ENCODE measurements at regions not wholly inside any gene's neighbourhood (a gene's known extent, or its start where the extent isn't known, plus 50 kb on each side); places are given as distances from the start of the nearest gene placed in this dataset.

DNA sequence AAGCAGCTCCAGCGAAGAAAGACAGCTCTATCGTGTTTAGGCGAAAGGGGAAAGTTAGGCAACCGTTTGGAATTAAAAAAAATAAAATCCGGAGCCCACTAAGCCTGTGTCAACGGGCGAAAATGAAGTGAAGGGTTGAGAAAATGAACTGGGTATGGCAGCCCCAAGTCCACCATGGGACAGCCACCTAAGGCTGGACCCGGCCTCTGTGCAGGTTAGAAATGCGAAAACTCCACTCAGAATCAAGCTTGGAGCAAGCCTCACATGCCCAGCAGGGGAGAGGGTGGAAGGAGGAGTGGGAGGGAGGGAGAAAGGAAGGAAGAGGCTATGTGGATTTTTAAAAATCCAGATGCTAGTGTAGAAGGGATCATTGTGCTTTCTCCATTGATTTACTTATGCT lies 101.2 kb downstream of the IRS2 start:
- H3K9me3 ChIP-seq (ENCODE audit: control insufficient read depth, low read length), result no peaks in the 10 kb centered on the region
- H3K27ac ChIP-seq (ENCODE audit: insufficient read depth, low read depth, low read length, poor library complexity, severe bottlenecking), result no peak overlapping the region
- H3K4me1 ChIP-seq (ENCODE audit: control insufficient read depth, insufficient read depth, low read length), result peaks cover 6% of the 10 kb centered on the region
- no peaks in the 10 kb centered on the region for H3K27me3 ChIP-seq (ENCODE audit: control insufficient read depth, insufficient read depth, low read length, poor library complexity, severe bottlenecking)
- WGBS, 2 experiments, result 88 to 89% methylated on average over 9 of the region's 9 CpGs
- no peaks in the 10 kb centered on the region for H3K36me3 ChIP-seq (ENCODE audit: control insufficient read depth, insufficient read depth, low read length)
- H3K4me3 ChIP-seq (ENCODE audit: insufficient read depth, low read depth, low read length), result no peak overlapping the region

DNA sequence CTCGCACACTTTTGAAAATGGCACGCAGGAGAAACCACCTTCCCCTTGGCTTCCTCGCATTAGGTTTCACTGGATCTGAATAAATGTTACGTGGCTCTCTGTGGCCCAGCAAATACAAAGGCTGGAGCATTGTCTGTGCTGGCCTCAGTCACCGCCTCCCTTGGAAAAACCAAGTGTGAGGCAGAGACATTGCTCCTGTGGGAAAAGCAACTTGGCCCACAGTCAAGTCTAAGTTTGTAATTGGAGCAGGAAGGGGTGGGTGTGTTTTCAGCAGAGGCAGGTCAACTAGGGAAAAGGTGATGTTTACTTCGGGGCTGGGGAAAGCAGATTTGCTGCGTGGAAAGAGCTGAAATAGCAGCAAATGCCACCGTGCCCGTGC lies 101.6 kb downstream of the IRS2 start:
- Histone ChIP-seq H3K4me3 (ENCODE audit: insufficient read depth, low read depth, low read length) (no peak overlapping the region), H3K27me3 (ENCODE audit: control insufficient read depth, insufficient read depth, low read length, poor library complexity, severe bottlenecking) (no peaks in the 10 kb centered on the region), H3K9me3 (ENCODE audit: control insufficient read depth, low read length) (no peaks in the 10 kb centered on the region), H3K27ac (ENCODE audit: insufficient read depth, low read depth, low read length, poor library complexity, severe bottlenecking) (no peak overlapping the region), H3K4me1 (ENCODE audit: control insufficient read depth, insufficient read depth, low read length) (peaks cover 6% of the 10 kb centered on the region), H3K36me3 (ENCODE audit: control insufficient read depth, insufficient read depth, low read length) (no peaks in the 10 kb centered on the region)
- 90 to 91% methylated on average over 9 of the region's 9 CpGs for whole genome bisulfite sequencing, 2 experiments

DNA sequence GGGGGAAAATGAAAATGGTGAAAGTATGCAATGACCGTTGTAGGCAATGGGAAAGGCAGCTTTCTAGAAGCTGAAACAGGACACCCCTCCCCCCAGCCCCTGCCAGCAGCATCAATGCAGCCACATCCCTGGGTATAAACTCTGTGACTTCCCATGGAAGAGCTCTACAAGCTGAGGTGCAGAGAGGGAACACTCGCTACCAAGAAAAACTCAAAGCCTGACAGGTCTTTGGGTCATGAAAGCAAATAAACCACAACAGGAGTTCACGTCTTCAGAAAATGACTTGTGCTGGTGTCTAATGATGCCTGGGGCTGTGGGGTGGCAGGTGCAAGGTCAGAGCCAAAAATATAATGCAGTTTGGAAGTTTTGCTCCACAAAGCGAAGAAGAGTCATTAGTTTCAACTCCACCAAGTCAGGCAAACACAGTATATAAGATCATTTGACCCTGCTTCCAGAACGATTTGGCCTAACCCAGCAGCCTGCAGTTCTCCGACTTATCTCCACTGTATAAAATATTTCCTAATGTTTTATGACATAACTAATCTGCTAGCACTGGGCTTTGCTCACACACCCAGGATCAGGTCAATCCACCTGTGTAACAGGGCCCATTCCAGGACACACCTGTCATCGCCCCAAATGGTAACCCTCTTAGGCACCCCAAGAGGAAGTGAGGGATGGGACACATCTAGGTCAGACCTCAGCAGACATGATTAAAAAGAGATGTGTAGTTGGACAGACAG lies 102.1 kb downstream of the IRS2 start:
- H3K4me1 ChIP-seq (ENCODE audit: control insufficient read depth, insufficient read depth, low read length), result peaks cover 6% of the 10 kb centered on the region
- H3K9me3 ChIP-seq (ENCODE audit: control insufficient read depth, low read length), result no peaks in the 10 kb centered on the region
- no peak overlapping the region for H3K4me3 ChIP-seq (ENCODE audit: insufficient read depth, low read depth, low read length)
- H3K27ac ChIP-seq (ENCODE audit: insufficient read depth, low read depth, low read length, poor library complexity, severe bottlenecking), result no peak overlapping the region
- H3K36me3 ChIP-seq (ENCODE audit: control insufficient read depth, insufficient read depth, low read length), result no peaks in the 10 kb centered on the region
- WGBS, 2 experiments, result 86 to 91% methylated on average over 7 of the region's 7 CpGs
- H3K27me3 ChIP-seq (ENCODE audit: control insufficient read depth, insufficient read depth, low read length, poor library complexity, severe bottlenecking), result no peaks in the 10 kb centered on the region

DNA sequence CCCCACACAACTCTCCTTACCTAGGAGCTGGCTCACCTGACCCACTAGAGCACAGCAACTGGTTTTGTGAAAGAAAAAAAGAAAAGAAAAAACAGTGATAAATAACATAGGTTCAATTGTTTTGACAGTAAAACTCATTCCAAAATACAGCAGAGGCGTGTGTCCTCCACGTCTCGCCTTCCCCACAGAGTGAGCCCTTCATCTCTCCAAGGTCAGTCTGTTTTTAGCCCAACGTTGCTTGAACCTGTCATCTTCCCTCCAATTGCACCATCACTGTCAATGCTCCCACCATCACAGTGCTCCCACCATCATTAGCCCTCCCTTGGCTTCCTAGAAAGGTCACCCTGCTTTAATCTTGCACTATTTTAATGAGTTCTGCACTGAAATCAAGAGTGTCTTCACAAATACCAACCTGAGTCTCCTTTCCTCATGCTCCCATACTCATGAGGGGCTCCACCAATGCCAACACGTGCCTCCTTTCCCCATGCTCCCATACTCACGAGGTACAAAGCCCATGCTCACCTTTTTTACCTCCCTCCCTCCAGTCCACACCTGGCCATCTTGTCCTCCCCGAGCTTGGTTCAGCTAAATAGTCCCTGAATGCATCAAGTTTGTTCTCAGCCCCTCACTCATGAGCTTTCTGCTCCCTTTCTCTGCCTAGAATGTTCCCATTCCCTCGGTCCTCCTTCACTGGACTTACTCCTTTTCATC lies 103.7 kb downstream of the IRS2 start:
- no peaks in the 10 kb centered on the region for H3K27me3 ChIP-seq (ENCODE audit: control insufficient read depth, insufficient read depth, low read length, poor library complexity, severe bottlenecking)
- no peak overlapping the region for H3K27ac ChIP-seq (ENCODE audit: insufficient read depth, low read depth, low read length, poor library complexity, severe bottlenecking)
- no peaks in the 10 kb centered on the region for H3K9me3 ChIP-seq (ENCODE audit: control insufficient read depth, low read length)
- H3K4me1 ChIP-seq (ENCODE audit: control insufficient read depth, insufficient read depth, low read length), result peaks cover 4% of the 10 kb centered on the region
- H3K4me3 ChIP-seq (ENCODE audit: insufficient read depth, low read depth, low read length), result no peak overlapping the region
- WGBS, 2 experiments, result 92% methylated on average over 8 of the region's 8 CpGs
- no peaks in the 10 kb centered on the region for H3K36me3 ChIP-seq (ENCODE audit: control insufficient read depth, insufficient read depth, low read length)

- Histone ChIP-seq H3K9me3 (ENCODE audit: control insufficient read depth, low read length) (no peaks in the 10 kb centered on the region), H3K27ac (ENCODE audit: insufficient read depth, low read depth, low read length, poor library complexity, severe bottlenecking) (no peak overlapping the region), H3K4me1 (ENCODE audit: control insufficient read depth, insufficient read depth, low read length) (no peaks in the 10 kb centered on the region), H3K27me3 (ENCODE audit: control insufficient read depth, insufficient read depth, low read length, poor library complexity, severe bottlenecking) (no peaks in the 10 kb centered on the region), H3K4me3 (ENCODE audit: insufficient read depth, low read depth, low read length) (no peak overlapping the region), H3K36me3 (ENCODE audit: control insufficient read depth, insufficient read depth, low read length) (no peaks in the 10 kb centered on the region)
- WGBS, 2 experiments, result 73 to 96% methylated on average over 3 to 4 of the region's 4 CpGs
Observed at GRCh38 chr13:109680930-109681329, 105.5 kb downstream of the IRS2 start.

GRCh38 chr13:109680288-109680687 lies 106.1 kb downstream of the IRS2 start:
- H3K9me3 ChIP-seq (ENCODE audit: control insufficient read depth, low read length), result no peaks in the 10 kb centered on the region
- H3K27me3 ChIP-seq (ENCODE audit: control insufficient read depth, insufficient read depth, low read length, poor library complexity, severe bottlenecking), result no peaks in the 10 kb centered on the region
- H3K4me1 ChIP-seq (ENCODE audit: control insufficient read depth, insufficient read depth, low read length), result no peaks in the 10 kb centered on the region
- 92 to 96% methylated on average over 4 of the region's 4 CpGs for WGBS, 2 experiments
- no peaks in the 10 kb centered on the region for H3K36me3 ChIP-seq (ENCODE audit: control insufficient read depth, insufficient read depth, low read length)
- no peak overlapping the region for H3K4me3 ChIP-seq (ENCODE audit: insufficient read depth, low read depth, low read length)
- H3K27ac ChIP-seq (ENCODE audit: insufficient read depth, low read depth, low read length, poor library complexity, severe bottlenecking), result no peak overlapping the region

DNA sequence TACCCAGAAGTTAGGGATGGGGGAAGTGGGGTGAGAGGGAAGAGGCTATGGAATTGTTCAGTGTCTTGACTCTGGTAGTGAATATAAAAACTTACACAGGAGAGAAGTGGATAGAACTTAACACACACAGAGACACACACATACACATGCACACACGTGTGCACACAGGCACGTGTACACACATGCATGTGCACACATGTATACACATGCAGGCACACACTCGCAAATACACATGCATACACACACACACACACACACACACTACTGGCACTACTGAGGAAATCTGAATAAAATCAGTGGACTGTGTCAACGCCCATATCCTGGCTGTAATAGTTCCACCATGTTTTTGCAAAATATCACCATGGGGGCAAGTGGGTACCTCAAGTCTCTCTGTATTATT lies 107.9 kb downstream of the IRS2 start:
- H3K27ac ChIP-seq (ENCODE audit: insufficient read depth, low read depth, low read length, poor library complexity, severe bottlenecking), result no peak overlapping the region

DNA sequence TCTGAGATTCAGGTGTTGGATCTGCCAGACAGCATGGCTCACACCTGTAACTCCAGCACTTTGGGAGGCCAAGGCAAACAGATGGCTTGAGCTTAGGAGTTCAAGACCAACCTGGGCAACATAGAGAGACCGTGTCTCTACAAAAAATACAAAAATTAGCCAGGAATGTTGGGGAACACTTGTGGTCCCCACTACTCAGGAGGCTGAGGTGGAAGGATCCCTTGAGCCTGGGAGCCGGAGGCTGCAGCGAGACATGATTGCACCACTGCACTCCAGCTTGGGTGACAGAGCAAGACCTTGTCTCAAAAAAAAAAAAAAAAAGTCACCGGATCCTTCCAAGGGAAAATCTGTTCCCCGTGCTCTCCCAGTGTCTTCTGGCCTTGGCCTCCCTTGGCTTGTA lies 109.2 kb downstream of the IRS2 start:
- no peak overlapping the region for H3K4me3 ChIP-seq (ENCODE audit: insufficient read depth, low read depth, low read length)
- WGBS, 2 experiments, result 75% methylated on average over 5 of the region's 5 CpGs
- H3K36me3 ChIP-seq (ENCODE audit: control insufficient read depth, insufficient read depth, low read length), result no peaks in the 10 kb centered on the region
- H3K27me3 ChIP-seq (ENCODE audit: control insufficient read depth, insufficient read depth, low read length, poor library complexity, severe bottlenecking), result no peaks in the 10 kb centered on the region
- no peak overlapping the region for H3K27ac ChIP-seq (ENCODE audit: insufficient read depth, low read depth, low read length, poor library complexity, severe bottlenecking)
- no peaks in the 10 kb centered on the region for H3K9me3 ChIP-seq (ENCODE audit: control insufficient read depth, low read length)
- H3K4me1 ChIP-seq (ENCODE audit: control insufficient read depth, insufficient read depth, low read length), result no peaks in the 10 kb centered on the region

More for the DNA sequence above, 107.9 kb downstream of the IRS2 start:
- no peaks in the 10 kb centered on the region for H3K36me3 ChIP-seq (ENCODE audit: control insufficient read depth, insufficient read depth, low read length)
- H3K27me3 ChIP-seq (ENCODE audit: control insufficient read depth, insufficient read depth, low read length, poor library complexity, severe bottlenecking), result no peaks in the 10 kb centered on the region
- no peaks in the 10 kb centered on the region for H3K9me3 ChIP-seq (ENCODE audit: control insufficient read depth, low read length)
- H3K4me3 ChIP-seq (ENCODE audit: insufficient read depth, low read depth, low read length), result no peak overlapping the region
- no peaks in the 10 kb centered on the region for H3K4me1 ChIP-seq (ENCODE audit: control insufficient read depth, insufficient read depth, low read length)
- 92 to 93% methylated on average over 4 of the region's 4 CpGs for WGBS, 2 experiments

- H3K27me3 ChIP-seq (ENCODE audit: control insufficient read depth, insufficient read depth, low read length, poor library complexity, severe bottlenecking), result no peaks in the 10 kb centered on the region
- 88 to 93% methylated on average over 1 of the region's 1 CpG for WGBS, 2 experiments
- no peaks in the 10 kb centered on the region for H3K36me3 ChIP-seq (ENCODE audit: control insufficient read depth, insufficient read depth, low read length)
- H3K4me3 ChIP-seq (ENCODE audit: insufficient read depth, low read depth, low read length), result no peak overlapping the region
- H3K4me1 ChIP-seq (ENCODE audit: control insufficient read depth, insufficient read depth, low read length), result peaks cover 17% of the 10 kb centered on the region
- no peak overlapping the region for H3K27ac ChIP-seq (ENCODE audit: insufficient read depth, low read depth, low read length, poor library complexity, severe bottlenecking)
- H3K9me3 ChIP-seq (ENCODE audit: control insufficient read depth, low read length), result no peaks in the 10 kb centered on the region
Observed at GRCh38 chr13:109673477-109673876, 112.9 kb downstream of the IRS2 start.

DNA sequence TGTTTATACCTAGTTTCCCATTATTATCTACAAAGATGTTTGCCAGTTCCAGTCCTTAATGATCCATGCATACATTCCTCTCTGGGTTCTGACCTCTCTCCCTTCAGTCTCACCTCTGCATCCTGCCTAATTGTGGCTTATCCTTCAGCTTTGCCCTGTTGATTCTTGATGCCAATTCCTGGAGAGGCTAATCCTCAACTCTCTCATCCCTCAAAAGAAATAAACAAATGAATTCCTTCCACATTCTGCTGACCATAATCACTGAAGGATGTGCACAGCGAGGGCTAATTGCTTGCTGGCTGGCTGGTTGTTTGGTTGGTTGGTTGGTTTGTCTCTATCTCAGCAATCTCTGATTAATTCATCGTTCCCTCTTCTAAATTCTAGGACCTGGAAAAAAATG lies 113.8 kb downstream of the IRS2 start:
- H3K27ac ChIP-seq (ENCODE audit: insufficient read depth, low read depth, low read length, poor library complexity, severe bottlenecking), result no peak overlapping the region
- peaks cover 18% of the 10 kb centered on the region for H3K4me1 ChIP-seq (ENCODE audit: control insufficient read depth, insufficient read depth, low read length)
- no peaks in the 10 kb centered on the region for H3K36me3 ChIP-seq (ENCODE audit: control insufficient read depth, insufficient read depth, low read length)
- H3K4me3 ChIP-seq (ENCODE audit: insufficient read depth, low read depth, low read length), result no peak overlapping the region
- H3K27me3 ChIP-seq (ENCODE audit: control insufficient read depth, insufficient read depth, low read length, poor library complexity, severe bottlenecking), result no peaks in the 10 kb centered on the region
- no peaks in the 10 kb centered on the region for H3K9me3 ChIP-seq (ENCODE audit: control insufficient read depth, low read length)
- WGBS, 2 experiments, result 89 to 93% methylated on average over 2 of the region's 2 CpGs

All from ectodermal cell (in vitro differentiated cells).